ENCODE measurements at regions not wholly inside any gene's neighbourhood (a gene's known extent, or its start where the extent isn't known, plus 50 kb on each side); places are given as distances from the start of the nearest gene placed in this dataset.

GRCh38 chr7:81094952-81095351, 176.1 kb upstream of the SEMA3C start:
- no peak for DNase-seq (ENCODE audit: low read depth, low spot score)
- in situ Hi-C loops (cut with HindIII; ENCODE audit: low sequenced_read_pairs), result no loop called here
- TF ChIP-seq CTCF (IDR thresholded peaks at IDR 0.05; ENCODE audit: low read depth, low read length), result no peak
- no peak overlapping the region for H3K4me3 ChIP-seq (ENCODE audit: low read depth, low read length)

GRCh38 chr7:81081616-81082015, 162.8 kb upstream of the SEMA3C start:
- DNase-seq (ENCODE audit: low read depth, low spot score), result no peak
- TF ChIP-seq CTCF (IDR thresholded peaks at IDR 0.05; ENCODE audit: low read depth, low read length), result no peak
- in situ Hi-C loops (cut with HindIII; ENCODE audit: low sequenced_read_pairs), result no loop called here
- no peak overlapping the region for H3K4me3 ChIP-seq (ENCODE audit: low read depth, low read length)

GRCh38 chr7:81080553-81080952, 161.7 kb upstream of the SEMA3C start:
- TF ChIP-seq CTCF (IDR thresholded peaks at IDR 0.05; ENCODE audit: low read depth, low read length), result no peak
- in situ Hi-C loops (cut with HindIII; ENCODE audit: low sequenced_read_pairs), result no loop called here
- DNase-seq (ENCODE audit: low read depth, low spot score), result no peak
- H3K4me3 ChIP-seq (ENCODE audit: low read depth, low read length), result no peak overlapping the region

GRCh38 chr7:81079746-81080145, 160.9 kb upstream of the SEMA3C start:
- in situ Hi-C loops (cut with HindIII; ENCODE audit: low sequenced_read_pairs), result no loop called here
- no peak for TF ChIP-seq CTCF (IDR thresholded peaks at IDR 0.05; ENCODE audit: low read depth, low read length)
- no peak overlapping the region for H3K4me3 ChIP-seq (ENCODE audit: low read depth, low read length)
- DNase-seq (ENCODE audit: low read depth, low spot score), result peak; percentile 1

GRCh38 chr7:81075150-81075549, 156.3 kb upstream of the SEMA3C start:
- H3K4me3 ChIP-seq (ENCODE audit: low read depth, low read length), result no peak overlapping the region
- peak; percentile 52 for DNase-seq (ENCODE audit: low read depth, low spot score)
- in situ Hi-C loops (cut with HindIII; ENCODE audit: low sequenced_read_pairs), result no loop called here
- TF ChIP-seq CTCF (IDR thresholded peaks at IDR 0.05; ENCODE audit: low read depth, low read length), result no peak

- in situ Hi-C loops (cut with HindIII; ENCODE audit: low sequenced_read_pairs), result no loop called here
- no peak for DNase-seq (ENCODE audit: low read depth, low spot score)
- TF ChIP-seq CTCF (IDR thresholded peaks at IDR 0.05; ENCODE audit: low read depth, low read length), result no peak
- H3K4me3 ChIP-seq (ENCODE audit: low read depth, low read length), result no peak overlapping the region
Measured at GRCh38 chr7:81074406-81074805, 155.6 kb upstream of the SEMA3C start.

- in situ Hi-C loops (cut with HindIII; ENCODE audit: low sequenced_read_pairs), result no loop called here
- DNase-seq (ENCODE audit: low read depth, low spot score), result no peak
- no peak for TF ChIP-seq CTCF (IDR thresholded peaks at IDR 0.05; ENCODE audit: low read depth, low read length)
- no peak overlapping the region for H3K4me3 ChIP-seq (ENCODE audit: low read depth, low read length)
Measured at GRCh38 chr7:81073931-81074251, 155.0 kb upstream of the SEMA3C start.

Data from astrocyte of the spinal cord (primary cell).